ENCODE measurements at regions not wholly inside any gene's neighbourhood (a gene's known extent, or its start where the extent isn't known, plus 50 kb on each side); places are given as distances from the start of the nearest gene placed in this dataset.

- ChIA-PET CTCF (no interaction called here), POLR2A (no interaction called here)
- Mint-ChIP-seq H3K36me3 (ENCODE audit: insufficient read depth, unreplicated experiment) (no peaks in the 10 kb centered on the region), H3K27me3 (ENCODE audit: insufficient read depth, unreplicated experiment) (no peaks in the 10 kb centered on the region), H3K4me1 (ENCODE audit: low read depth, unreplicated experiment) (no peaks in the 10 kb centered on the region), H3K9me3 (ENCODE audit: unreplicated experiment) (no peaks in the 10 kb centered on the region), H3K4me3 (ENCODE audit: unreplicated experiment) (no peak overlapping the region), H3K27ac (ENCODE audit: unreplicated experiment) (no peak overlapping the region)
- H3K4me3 ChIP-seq (ENCODE audit: low read depth, low read length): no peak overlapping the region
- no peaks in the 10 kb centered on the region for H3K36me3 ChIP-seq (ENCODE audit: control insufficient read depth, insufficient read depth, low read length)
- H3K9me3 ChIP-seq: no peaks in the 10 kb centered on the region
- no TSS peak for BruUV-seq (replicated peaks)
- no peaks in the 10 kb centered on the region for H3K4me1 ChIP-seq
- TF ChIP-seq, protein P1, sequence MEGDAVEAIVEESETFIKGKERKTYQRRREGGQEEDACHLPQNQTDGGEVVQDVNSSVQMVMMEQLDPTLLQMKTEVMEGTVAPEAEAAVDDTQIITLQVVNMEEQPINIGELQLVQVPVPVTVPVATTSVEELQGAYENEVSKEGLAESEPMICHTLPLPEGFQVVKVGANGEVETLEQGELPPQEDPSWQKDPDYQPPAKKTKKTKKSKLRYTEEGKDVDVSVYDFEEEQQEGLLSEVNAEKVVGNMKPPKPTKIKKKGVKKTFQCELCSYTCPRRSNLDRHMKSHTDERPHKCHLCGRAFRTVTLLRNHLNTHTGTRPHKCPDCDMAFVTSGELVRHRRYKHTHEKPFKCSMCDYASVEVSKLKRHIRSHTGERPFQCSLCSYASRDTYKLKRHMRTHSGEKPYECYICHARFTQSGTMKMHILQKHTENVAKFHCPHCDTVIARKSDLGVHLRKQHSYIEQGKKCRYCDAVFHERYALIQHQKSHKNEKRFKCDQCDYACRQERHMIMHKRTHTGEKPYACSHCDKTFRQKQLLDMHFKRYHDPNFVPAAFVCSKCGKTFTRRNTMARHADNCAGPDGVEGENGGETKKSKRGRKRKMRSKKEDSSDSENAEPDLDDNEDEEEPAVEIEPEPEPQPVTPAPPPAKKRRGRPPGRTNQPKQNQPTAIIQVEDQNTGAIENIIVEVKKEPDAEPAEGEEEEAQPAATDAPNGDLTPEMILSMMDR (IDR thresholded peaks at IDR 0.05; ENCODE audit: insufficient read depth in 1 of 2, low read depth in 1 of 2, low read length in 1 of 2, severe bottlenecking in 1 of 2, unreplicated experiment in 1 of 2): no peak
- no peak for DNase-seq
- no peaks in the 10 kb centered on the region for H3K27me3 ChIP-seq (replicated peaks; ENCODE audit: control insufficient read depth, insufficient read depth, low read length)
- intact Hi-C loops (cut with micrococcal nuclease; ENCODE audit: unreplicated experiment): no loop called here
Observed at GRCh38 chr14:79989990-79990389, 221.3 kb downstream of the DIO2 start.

- no peaks in the 10 kb centered on the region for H3K4me1 ChIP-seq
- BruUV-seq (replicated peaks): no TSS peak
- Mint-ChIP-seq H3K27ac (ENCODE audit: unreplicated experiment) (no peak overlapping the region), H3K4me3 (ENCODE audit: unreplicated experiment) (no peak overlapping the region), H3K4me1 (ENCODE audit: low read depth, unreplicated experiment) (no peaks in the 10 kb centered on the region), H3K27me3 (ENCODE audit: insufficient read depth, unreplicated experiment) (no peaks in the 10 kb centered on the region), H3K36me3 (ENCODE audit: insufficient read depth, unreplicated experiment) (no peaks in the 10 kb centered on the region), H3K9me3 (ENCODE audit: unreplicated experiment) (no peaks in the 10 kb centered on the region)
- POLR2A ChIA-PET: no interaction called here
- no peak overlapping the region for H3K4me3 ChIP-seq (ENCODE audit: low read depth, low read length)
- H3K9me3 ChIP-seq: no peaks in the 10 kb centered on the region
- intact Hi-C loops (cut with micrococcal nuclease; ENCODE audit: unreplicated experiment): no loop called here
- TF ChIP-seq, protein P1 (IDR thresholded peaks at IDR 0.05; ENCODE audit: insufficient read depth in 1 of 2, low read depth in 1 of 2, low read length in 1 of 2, severe bottlenecking in 1 of 2, unreplicated experiment in 1 of 2): no peak
- no peaks in the 10 kb centered on the region for H3K36me3 ChIP-seq (ENCODE audit: control insufficient read depth, insufficient read depth, low read length)
- H3K27me3 ChIP-seq (replicated peaks; ENCODE audit: control insufficient read depth, insufficient read depth, low read length): no peaks in the 10 kb centered on the region
- CTCF ChIA-PET: no interaction called here
- no peak for DNase-seq
Observed at GRCh38 chr14:79986251-79986650, 225.1 kb downstream of the DIO2 start.

DNA sequence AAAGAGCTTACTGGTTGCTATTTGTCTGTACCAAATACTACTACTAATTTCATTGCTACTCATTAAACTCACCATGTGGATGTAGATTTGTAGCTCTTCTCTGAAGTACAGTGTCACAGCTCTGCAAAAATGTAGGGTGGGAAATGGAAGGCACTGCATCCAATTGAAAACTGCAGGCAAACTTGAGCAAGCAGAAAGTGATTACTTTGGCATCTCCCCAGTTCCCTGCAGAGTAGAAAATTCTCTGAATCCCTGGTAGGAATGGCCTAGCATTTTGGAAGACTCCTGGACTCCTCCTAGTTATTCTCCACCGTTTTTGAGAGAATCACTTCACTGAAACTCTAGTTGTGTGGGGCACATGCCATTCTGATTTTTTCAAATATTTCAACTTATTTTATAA is 239.1 kb downstream of the DIO2 start:
- H3K36me3 Mint-ChIP-seq (ENCODE audit: insufficient read depth, unreplicated experiment): no peaks in the 10 kb centered on the region
- Histone ChIP-seq H3K27me3 (replicated peaks; ENCODE audit: control insufficient read depth, insufficient read depth, low read length) (no peaks in the 10 kb centered on the region), H3K4me3 (ENCODE audit: low read depth, low read length) (no peak overlapping the region), H3K36me3 (ENCODE audit: control insufficient read depth, insufficient read depth, low read length) (no peaks in the 10 kb centered on the region), H3K4me1 (no peaks in the 10 kb centered on the region), H3K9me3 (no peaks in the 10 kb centered on the region)
- H3K27me3 Mint-ChIP-seq (ENCODE audit: insufficient read depth, unreplicated experiment): no peaks in the 10 kb centered on the region
- TF ChIP-seq, protein P1 (IDR thresholded peaks at IDR 0.05; ENCODE audit: insufficient read depth in 1 of 2, low read depth in 1 of 2, low read length in 1 of 2, severe bottlenecking in 1 of 2, unreplicated experiment in 1 of 2): no peak
- H3K9me3 Mint-ChIP-seq (ENCODE audit: unreplicated experiment): no peaks in the 10 kb centered on the region
- H3K4me1 Mint-ChIP-seq (ENCODE audit: low read depth, unreplicated experiment): no peaks in the 10 kb centered on the region
- no peak overlapping the region for H3K27ac Mint-ChIP-seq (ENCODE audit: unreplicated experiment)
- DNase-seq: no peak
- BruUV-seq (replicated peaks): no TSS peak
- CTCF ChIA-PET: no interaction called here
- POLR2A ChIA-PET: no interaction called here
- intact Hi-C loops (cut with micrococcal nuclease; ENCODE audit: unreplicated experiment): no loop called here
- H3K4me3 Mint-ChIP-seq (ENCODE audit: unreplicated experiment): no peak overlapping the region

All from Caco-2 (cell line).